ENCODE measurements at regions not wholly inside any gene's neighbourhood (a gene's known extent, or its start where the extent isn't known, plus 50 kb on each side); places are given as distances from the start of the nearest gene placed in this dataset.
"Not testable (repeated sequence)": the region's sequence is repeated elsewhere in the genome, so short reads cannot be mapped to it uniquely, and the experiment has no call there.

DNA sequence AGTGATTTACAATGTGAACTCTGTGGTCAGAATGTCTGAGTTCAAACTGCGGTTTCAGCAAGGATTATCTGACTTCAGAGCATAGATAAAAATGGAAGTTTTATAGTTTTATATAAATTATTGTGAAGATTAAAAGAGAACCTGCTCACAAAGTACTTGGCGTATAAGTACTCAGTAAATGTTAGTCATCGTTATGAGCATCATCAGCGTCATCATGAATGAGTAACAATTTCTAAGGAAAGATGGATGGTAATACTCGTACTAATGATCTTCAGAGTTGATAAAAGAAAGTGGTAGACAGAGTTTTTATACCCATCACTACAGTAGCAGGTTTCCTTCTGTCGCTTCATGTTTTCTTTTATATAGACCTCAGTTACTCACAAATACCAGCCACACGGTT lies 341.8 kb downstream of the RAP2B start:
- ChIA-PET POLR2A (ENCODE audit: partially characterized antibody) (no interaction called here), CTCF (ENCODE audit: partially characterized antibody) (interaction anchor here (1.5 kb wide), 1 partner anchor 9 kb away, joined by 4 read pairs; no protein-coding TSS in a partner anchor)
- H3K9me3 Mint-ChIP-seq: peaks cover 0 to 4% (median under 1%) of the 10 kb centered on the region in 8 donors
- Histone ChIP-seq H3K4me3 (ENCODE audit: low read length in 2 of 2) (no peak overlapping the region), H3K27me3 (ENCODE audit: insufficient read depth, low read length) (no peaks in the 10 kb centered on the region), H3K27ac (ENCODE audit: low read depth, low read length) (no peak overlapping the region), H3K36me3 (ENCODE audit: insufficient read depth, low read length) (no peaks in the 10 kb centered on the region), H3K4me1 (ENCODE audit: insufficient read depth, low read length) (no peaks in the 10 kb centered on the region), H3K9me3 (ENCODE audit: control insufficient read depth in 1 of 2, low read length in 2 of 2) (no peaks in the 10 kb centered on the region)
- H3K27me3 Mint-ChIP-seq: no peaks in the 10 kb centered on the region
- no peak for DNase-seq
- peaks cover 0 to 1% (median 0%) of the 10 kb centered on the region in 4 donors for H3K4me1 Mint-ChIP-seq
- H3K4me3 Mint-ChIP-seq: no peak overlapping the region
- H3K27ac Mint-ChIP-seq: no peak overlapping the region
- no peaks in the 10 kb centered on the region for H3K36me3 Mint-ChIP-seq
- intact Hi-C loops (cut with micrococcal nuclease): no loop called here

DNA sequence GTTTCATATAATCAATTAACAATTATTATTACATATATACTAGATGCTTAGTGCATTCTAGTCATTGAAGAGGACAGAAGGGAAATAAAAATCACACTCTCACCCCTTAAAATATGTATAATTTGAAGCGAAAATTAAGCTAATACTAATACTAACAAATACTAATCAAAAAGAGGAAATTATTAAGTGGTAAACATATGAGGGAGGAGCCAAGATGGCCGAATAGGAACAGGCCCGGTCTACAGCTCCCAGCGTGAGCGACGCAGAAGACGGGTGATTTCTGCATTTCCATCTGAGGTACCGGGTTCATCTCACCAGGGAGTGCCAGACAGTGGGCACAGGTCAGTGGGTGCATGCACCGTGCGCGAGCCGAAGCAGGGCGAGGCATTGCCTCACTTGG lies 344.2 kb downstream of the RAP2B start:
- H3K27me3 ChIP-seq (ENCODE audit: insufficient read depth, low read length); H3K4me1 ChIP-seq (ENCODE audit: insufficient read depth, low read length); intact Hi-C loops (cut with micrococcal nuclease); H3K4me1 Mint-ChIP-seq; DNase-seq; H3K9me3 ChIP-seq (ENCODE audit: control insufficient read depth in 1 of 2, low read length in 2 of 2); H3K27ac ChIP-seq (ENCODE audit: low read depth, low read length); H3K36me3 ChIP-seq (ENCODE audit: insufficient read depth, low read length); H3K36me3 Mint-ChIP-seq; CTCF ChIA-PET (ENCODE audit: partially characterized antibody); H3K4me3 Mint-ChIP-seq; POLR2A ChIA-PET (ENCODE audit: partially characterized antibody); H3K9me3 Mint-ChIP-seq; H3K27ac Mint-ChIP-seq; H3K27me3 Mint-ChIP-seq; H3K4me3 ChIP-seq (ENCODE audit: low read length in 2 of 2): not testable (repeated sequence)

DNA sequence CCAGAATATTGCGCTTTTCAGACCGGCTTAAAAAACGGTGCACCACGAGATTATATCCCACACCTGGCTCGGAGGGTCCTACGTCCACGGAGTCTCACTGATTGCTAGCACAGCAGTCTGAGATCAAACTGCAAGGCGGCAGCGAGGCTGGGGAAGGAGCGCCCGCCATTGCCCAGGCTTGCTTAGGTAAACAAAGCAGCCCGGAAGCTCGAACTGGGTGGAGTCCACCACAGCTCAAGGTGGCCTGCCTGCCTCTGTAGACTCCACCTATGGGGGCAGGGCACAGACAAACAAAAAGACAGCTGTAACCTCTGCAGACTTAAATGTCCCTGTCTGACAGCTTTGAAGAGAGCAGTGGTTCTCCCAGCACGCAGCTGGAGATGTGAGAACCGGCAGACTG lies 344.7 kb downstream of the RAP2B start:
- CTCF ChIA-PET (ENCODE audit: partially characterized antibody); DNase-seq; H3K9me3 Mint-ChIP-seq; H3K36me3 Mint-ChIP-seq; H3K27me3 Mint-ChIP-seq; intact Hi-C loops (cut with micrococcal nuclease); H3K36me3 ChIP-seq (ENCODE audit: insufficient read depth, low read length); H3K9me3 ChIP-seq (ENCODE audit: control insufficient read depth in 1 of 2, low read length in 2 of 2); H3K27ac ChIP-seq (ENCODE audit: low read depth, low read length); H3K27ac Mint-ChIP-seq; H3K27me3 ChIP-seq (ENCODE audit: insufficient read depth, low read length); H3K4me3 ChIP-seq (ENCODE audit: low read length in 2 of 2); H3K4me1 ChIP-seq (ENCODE audit: insufficient read depth, low read length); POLR2A ChIA-PET (ENCODE audit: partially characterized antibody); H3K4me3 Mint-ChIP-seq; H3K4me1 Mint-ChIP-seq: not testable (repeated sequence)

DNA sequence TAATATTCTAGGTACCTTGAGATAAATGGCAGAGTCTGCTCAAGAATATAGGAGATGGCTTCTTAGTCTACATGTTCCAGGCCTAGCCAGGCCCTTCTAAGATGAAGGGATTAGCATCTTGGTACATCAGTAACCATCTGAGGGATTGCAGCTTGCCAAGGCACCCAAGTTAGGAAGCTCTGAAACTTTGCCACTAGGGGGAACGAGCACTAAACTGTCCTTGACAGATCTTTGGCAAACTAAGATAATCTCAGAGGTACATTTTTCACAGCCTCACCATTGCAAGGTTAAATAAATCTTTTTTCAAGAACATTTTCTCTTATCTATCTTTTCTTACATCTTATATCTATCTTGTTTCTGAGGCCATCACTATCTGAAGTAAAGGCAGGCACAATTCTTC lies 351.2 kb downstream of the RAP2B start:
- peaks cover 0 to 11% (median 8%) of the 10 kb centered on the region in 8 donors for H3K9me3 Mint-ChIP-seq
- CTCF ChIA-PET (ENCODE audit: partially characterized antibody): interaction anchor here (0.9 to 3.6 kb wide), 19 partner anchors 11 to 470 kb away, joined by 3 to 28 read pairs (median 4); no protein-coding TSS in a partner anchor
- intact Hi-C loops (cut with micrococcal nuclease): loop anchor here (1.0 to 10.0 kb wide), 5 partner anchors 82 to 470 kb away; no protein-coding TSS in a partner anchor
- no peaks in the 10 kb centered on the region for H3K36me3 ChIP-seq (ENCODE audit: insufficient read depth, low read length)
- no peaks in the 10 kb centered on the region for H3K9me3 ChIP-seq (ENCODE audit: control insufficient read depth in 1 of 2, low read length in 2 of 2)
- H3K27ac Mint-ChIP-seq: no peak overlapping the region
- no peaks in the 10 kb centered on the region for H3K4me1 ChIP-seq (ENCODE audit: insufficient read depth, low read length)
- peaks cover 0 to 2% of the 10 kb centered on the region in 2 donors for H3K27me3 Mint-ChIP-seq
- no peaks in the 10 kb centered on the region for H3K27me3 ChIP-seq (ENCODE audit: insufficient read depth, low read length)
- H3K4me1 Mint-ChIP-seq: peaks cover 0 to 4% (median 1%) of the 10 kb centered on the region in 4 donors
- no peak overlapping the region for H3K4me3 ChIP-seq (ENCODE audit: low read length in 2 of 2)
- H3K4me3 Mint-ChIP-seq: no peak overlapping the region
- POLR2A ChIA-PET (ENCODE audit: partially characterized antibody): no interaction called here
- DNase-seq: peak in 4 of 5 donors; percentile 12 to 20 (median 12)
- H3K36me3 Mint-ChIP-seq: peaks cover 0 to 2% of the 10 kb centered on the region in 2 donors
- H3K27ac ChIP-seq (ENCODE audit: low read depth, low read length): no peak overlapping the region

DNA sequence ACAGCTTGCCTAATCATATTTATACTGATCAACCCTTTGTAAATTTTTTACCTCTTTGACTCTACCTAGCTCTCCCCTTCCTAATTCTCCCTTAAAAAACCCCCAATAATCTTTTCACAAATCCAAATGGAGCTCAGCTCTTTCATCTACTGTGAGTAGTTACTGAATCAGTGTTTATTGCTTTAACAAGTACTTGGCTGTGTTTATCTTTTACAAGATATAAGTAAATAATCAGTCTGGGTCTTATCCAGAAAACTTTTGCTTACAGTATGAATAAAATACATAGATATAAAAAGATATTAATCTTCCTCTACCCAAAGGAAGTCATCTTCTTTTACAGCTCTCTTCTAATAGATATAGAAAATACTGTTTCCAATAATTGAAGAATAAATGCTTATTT lies 366.4 kb downstream of the RAP2B start:
- H3K36me3 ChIP-seq (ENCODE audit: insufficient read depth, low read length): no peaks in the 10 kb centered on the region
- no peak overlapping the region for H3K27ac Mint-ChIP-seq
- no peaks in the 10 kb centered on the region for H3K27me3 ChIP-seq (ENCODE audit: insufficient read depth, low read length)
- peaks cover 2 to 4% of the 10 kb centered on the region in 2 donors for H3K27me3 Mint-ChIP-seq
- POLR2A ChIA-PET (ENCODE audit: partially characterized antibody): no interaction called here
- H3K9me3 ChIP-seq (ENCODE audit: control insufficient read depth in 1 of 2, low read length in 2 of 2): no peaks in the 10 kb centered on the region
- no peak overlapping the region for H3K27ac ChIP-seq (ENCODE audit: low read depth, low read length)
- no peak overlapping the region for H3K4me3 ChIP-seq (ENCODE audit: low read length in 2 of 2)
- H3K36me3 Mint-ChIP-seq: peaks cover 4 to 10% of the 10 kb centered on the region in 2 donors
- no peaks in the 10 kb centered on the region for H3K4me1 ChIP-seq (ENCODE audit: insufficient read depth, low read length)
- H3K4me1 Mint-ChIP-seq: no peaks in the 10 kb centered on the region
- DNase-seq: no peak
- intact Hi-C loops (cut with micrococcal nuclease): no loop called here
- H3K4me3 Mint-ChIP-seq: no peak overlapping the region
- peaks cover 2 to 27% (median 19%) of the 10 kb centered on the region in 8 donors for H3K9me3 Mint-ChIP-seq
- CTCF ChIA-PET (ENCODE audit: partially characterized antibody): no interaction called here

DNA sequence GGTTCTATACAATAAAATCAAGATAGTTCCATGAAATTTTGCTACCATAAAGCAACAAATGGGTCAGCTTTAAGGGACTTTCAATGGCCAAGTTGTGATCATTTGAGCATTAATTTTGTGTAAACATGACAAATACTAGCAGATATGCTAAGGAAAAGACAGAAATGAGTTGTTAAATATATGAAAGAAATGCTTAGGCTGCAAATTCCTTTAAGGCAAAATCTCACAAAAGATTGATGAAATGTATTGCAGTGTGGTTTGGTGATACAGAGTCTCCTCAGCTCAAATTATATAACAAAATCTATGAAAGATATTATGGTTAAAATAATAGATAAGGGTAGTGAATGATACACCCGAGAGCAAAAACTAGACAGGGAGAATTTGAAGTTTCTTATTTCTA lies 377.2 kb downstream of the RAP2B start:
- DNase-seq: no peak
- no peak overlapping the region for H3K27ac ChIP-seq (ENCODE audit: low read depth, low read length)
- H3K4me1 ChIP-seq (ENCODE audit: insufficient read depth, low read length): no peaks in the 10 kb centered on the region
- no peaks in the 10 kb centered on the region for H3K27me3 ChIP-seq (ENCODE audit: insufficient read depth, low read length)
- no peaks in the 10 kb centered on the region for H3K4me1 Mint-ChIP-seq
- peaks cover 0 to 10% (median under 1%) of the 10 kb centered on the region in 8 donors for H3K9me3 Mint-ChIP-seq
- intact Hi-C loops (cut with micrococcal nuclease): no loop called here
- no peak overlapping the region for H3K27ac Mint-ChIP-seq
- H3K36me3 ChIP-seq (ENCODE audit: insufficient read depth, low read length): no peaks in the 10 kb centered on the region
- CTCF ChIA-PET (ENCODE audit: partially characterized antibody): interaction anchor here (0.7 kb wide), 2 partner anchors 85 to 367 kb away, joined by 3 to 4 read pairs; no protein-coding TSS in a partner anchor
- H3K36me3 Mint-ChIP-seq: no peaks in the 10 kb centered on the region
- H3K27me3 Mint-ChIP-seq: no peaks in the 10 kb centered on the region
- H3K9me3 ChIP-seq (ENCODE audit: control insufficient read depth in 1 of 2, low read length in 2 of 2): no peaks in the 10 kb centered on the region
- no peak overlapping the region for H3K4me3 Mint-ChIP-seq
- POLR2A ChIA-PET (ENCODE audit: partially characterized antibody): no interaction called here
- no peak overlapping the region for H3K4me3 ChIP-seq (ENCODE audit: low read length in 2 of 2)

DNA sequence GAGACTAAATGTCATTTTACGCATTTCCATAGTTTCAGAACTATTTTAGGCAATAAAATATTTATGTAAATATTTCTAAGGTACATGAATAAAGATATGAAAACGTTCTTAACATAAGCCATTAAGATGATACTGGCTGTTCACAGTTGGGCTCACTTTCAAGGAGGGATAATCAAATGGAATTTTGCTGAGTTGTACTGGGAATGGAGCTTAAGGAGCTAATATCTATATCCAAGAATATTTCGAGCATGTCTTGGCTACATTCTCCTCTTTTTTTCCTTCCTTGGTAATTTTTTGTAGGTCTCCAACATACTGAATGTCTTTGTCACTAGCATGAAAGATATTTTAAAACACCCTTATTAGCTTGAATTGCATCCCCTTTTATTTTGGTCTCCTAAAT lies 383.4 kb downstream of the RAP2B start:
- no peak overlapping the region for H3K27ac ChIP-seq (ENCODE audit: low read depth, low read length)
- no peak overlapping the region for H3K4me3 ChIP-seq (ENCODE audit: low read length in 2 of 2)
- ChIA-PET CTCF (ENCODE audit: partially characterized antibody) (no interaction called here), POLR2A (ENCODE audit: partially characterized antibody) (no interaction called here)
- intact Hi-C loops (cut with micrococcal nuclease): no loop called here
- Mint-ChIP-seq H3K36me3 (no peaks in the 10 kb centered on the region), H3K27me3 (no peaks in the 10 kb centered on the region), H3K4me3 (no peak overlapping the region), H3K9me3 (peaks cover 0 to 6% (median 2%) of the 10 kb centered on the region in 8 donors), H3K27ac (no peak overlapping the region), H3K4me1 (no peaks in the 10 kb centered on the region)
- no peaks in the 10 kb centered on the region for H3K36me3 ChIP-seq (ENCODE audit: insufficient read depth, low read length)
- no peaks in the 10 kb centered on the region for H3K9me3 ChIP-seq (ENCODE audit: control insufficient read depth in 1 of 2, low read length in 2 of 2)
- H3K27me3 ChIP-seq (ENCODE audit: insufficient read depth, low read length): no peaks in the 10 kb centered on the region
- H3K4me1 ChIP-seq (ENCODE audit: insufficient read depth, low read length): no peaks in the 10 kb centered on the region
- DNase-seq: no peak

DNA sequence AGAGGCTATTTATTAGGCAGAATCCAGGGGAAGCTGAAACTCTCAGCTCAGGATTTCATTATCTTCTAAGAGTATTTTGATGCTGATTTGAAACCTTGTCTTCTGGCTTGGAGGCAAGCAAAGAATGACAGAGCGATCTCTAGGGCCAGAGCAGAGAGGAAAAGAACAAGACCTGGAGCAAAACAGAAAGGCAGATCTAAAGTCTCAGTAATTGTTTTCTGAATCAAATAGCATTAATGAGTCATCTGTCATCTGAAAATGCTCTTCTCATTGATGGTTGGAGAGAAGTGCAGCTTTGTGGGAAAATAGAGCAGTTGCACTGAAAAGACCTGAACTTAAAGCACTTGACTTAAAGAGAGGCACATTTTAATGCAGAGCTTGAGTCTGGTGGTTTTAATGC lies 385.9 kb downstream of the RAP2B start:
- Histone ChIP-seq H3K9me3 (ENCODE audit: control insufficient read depth in 1 of 2, low read length in 2 of 2) (no peaks in the 10 kb centered on the region), H3K36me3 (ENCODE audit: insufficient read depth, low read length) (no peaks in the 10 kb centered on the region), H3K4me1 (ENCODE audit: insufficient read depth, low read length) (no peaks in the 10 kb centered on the region), H3K4me3 (ENCODE audit: low read length in 2 of 2) (no peak overlapping the region), H3K27ac (ENCODE audit: low read depth, low read length) (no peak overlapping the region), H3K27me3 (ENCODE audit: insufficient read depth, low read length) (no peaks in the 10 kb centered on the region)
- intact Hi-C loops (cut with micrococcal nuclease): no loop called here
- Mint-ChIP-seq H3K36me3 (no peaks in the 10 kb centered on the region), H3K9me3 (peaks cover 0 to 6% (median under 1%) of the 10 kb centered on the region in 8 donors), H3K4me3 (no peak overlapping the region), H3K27me3 (no peaks in the 10 kb centered on the region), H3K4me1 (peaks cover 0 to 4% (median 2%) of the 10 kb centered on the region in 4 donors), H3K27ac (no peak overlapping the region)
- ChIA-PET CTCF (ENCODE audit: partially characterized antibody) (no interaction called here), POLR2A (ENCODE audit: partially characterized antibody) (interaction anchor here (0.6 kb wide), 1 partner anchor 376 kb away, joined by 3 read pairs; no protein-coding TSS in a partner anchor)
- no peak for DNase-seq

Measured in CD4-positive, alpha-beta memory T cell (primary cell).